Thoracic aorta (tissue), 2 donors: ENCODE measurements at regions not wholly inside any gene's neighbourhood (a gene's known extent, or its start where the extent isn't known, plus 50 kb on each side); places are given as distances from the start of the nearest gene placed in this dataset.

Source experiments
- ATAC-seq: fragments of 150-250 bp; one replicate; pipeline ENCODE4 v1.8.0; 2017; ENCODE audit warnings: low read depth; ENCODE audit not compliant: insufficient number of reproducible peaks, low FRiP score
- DNase-seq: peaks from one replicate; pipeline ENCODE4 v3.0.0-alpha.2; 2020; ENCODE audit warnings: low spot score
- H3K27ac ChIP-seq, 2 donors: fragments of 200-600 bp; sonication (generic); 1 replicate in 1 of 2; 2 replicates in 1 of 2; pipeline ENCODE4 v1.5.1; 2016; ENCODE audit warnings: mild to moderate bottlenecking in 2 of 2, moderate library complexity in 2 of 2
- H3K27me3 ChIP-seq: fragments of 200-600 bp; sonication (generic); replicated peaks from 2 replicates; pipeline ENCODE4 v1.6.0; 2016; ENCODE audit warnings: mild to moderate bottlenecking; ENCODE audit not compliant: insufficient read depth
- H3K36me3 ChIP-seq: fragments of 200-600 bp; sonication (generic); one replicate; pipeline ENCODE4 v1.5.1; 2016
- H3K4me1 ChIP-seq, 2 donors: fragments of 200-600 bp; sonication (generic); 1 replicate in 1 of 2; 2 replicates in 1 of 2; pipeline versions ENCODE4 v1.5.1 to v1.6.0; 2016; ENCODE audit warnings: low read depth in 2 of 2, mild to moderate bottlenecking in 1 of 2; ENCODE audit not compliant: control insufficient read depth in 1 of 2
- H3K4me3 ChIP-seq: fragments of 200-600 bp; sonication (generic); 2 replicates; pipeline ENCODE4 v1.5.1; 2016; ENCODE audit warnings: mild to moderate bottlenecking
- H3K9me3 ChIP-seq: fragments of 200-600 bp; sonication (generic); 2 replicates; pipeline ENCODE4 v1.5.1; 2016
- TF ChIP-seq, protein P1 (sequence below): fragments of 200-600 bp; sonication (generic); IDR thresholded peaks from one replicate; pipeline ENCODE4 v1.5.1; 2019; ENCODE audit warnings: antibody characterized with exemption

GRCh38 chr2:120973196-120973595, 237.5 kb downstream of the GLI2 start:
- TF ChIP-seq, protein P1, sequence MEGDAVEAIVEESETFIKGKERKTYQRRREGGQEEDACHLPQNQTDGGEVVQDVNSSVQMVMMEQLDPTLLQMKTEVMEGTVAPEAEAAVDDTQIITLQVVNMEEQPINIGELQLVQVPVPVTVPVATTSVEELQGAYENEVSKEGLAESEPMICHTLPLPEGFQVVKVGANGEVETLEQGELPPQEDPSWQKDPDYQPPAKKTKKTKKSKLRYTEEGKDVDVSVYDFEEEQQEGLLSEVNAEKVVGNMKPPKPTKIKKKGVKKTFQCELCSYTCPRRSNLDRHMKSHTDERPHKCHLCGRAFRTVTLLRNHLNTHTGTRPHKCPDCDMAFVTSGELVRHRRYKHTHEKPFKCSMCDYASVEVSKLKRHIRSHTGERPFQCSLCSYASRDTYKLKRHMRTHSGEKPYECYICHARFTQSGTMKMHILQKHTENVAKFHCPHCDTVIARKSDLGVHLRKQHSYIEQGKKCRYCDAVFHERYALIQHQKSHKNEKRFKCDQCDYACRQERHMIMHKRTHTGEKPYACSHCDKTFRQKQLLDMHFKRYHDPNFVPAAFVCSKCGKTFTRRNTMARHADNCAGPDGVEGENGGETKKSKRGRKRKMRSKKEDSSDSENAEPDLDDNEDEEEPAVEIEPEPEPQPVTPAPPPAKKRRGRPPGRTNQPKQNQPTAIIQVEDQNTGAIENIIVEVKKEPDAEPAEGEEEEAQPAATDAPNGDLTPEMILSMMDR, result no peak
- no peak for DNase-seq
- no peaks in the 10 kb centered on the region for H3K27me3 ChIP-seq
- no peak for ATAC-seq
- no peaks in the 10 kb centered on the region for H3K9me3 ChIP-seq
- H3K27ac ChIP-seq, result no peak overlapping the region
- peaks cover 20% of the 10 kb centered on the region for H3K36me3 ChIP-seq
- no peak overlapping the region for H3K4me3 ChIP-seq
- no peaks in the 10 kb centered on the region for H3K4me1 ChIP-seq

DNA sequence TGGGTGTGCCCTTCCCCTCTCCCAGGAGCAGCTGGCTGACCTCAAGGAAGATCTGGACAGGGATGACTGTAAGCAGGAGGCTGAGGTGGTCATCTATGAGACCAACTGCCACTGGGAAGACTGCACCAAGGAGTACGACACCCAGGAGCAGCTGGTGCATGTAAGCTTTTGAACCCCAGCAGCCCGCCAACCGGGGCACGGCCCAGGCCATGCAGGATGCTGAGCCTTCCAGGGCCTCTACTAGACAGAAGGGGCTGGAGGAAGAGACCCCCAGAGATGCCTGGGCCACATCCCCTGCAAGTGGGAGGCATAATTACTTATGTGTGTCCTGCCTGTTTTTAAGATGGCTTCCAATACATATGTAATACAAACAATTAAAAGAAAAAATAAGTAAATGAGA, 239.3 kb downstream of the GLI2 start:
- ATAC-seq, result no peak
- no peak overlapping the region for H3K27ac ChIP-seq
- no peaks in the 10 kb centered on the region for H3K27me3 ChIP-seq
- TF ChIP-seq, protein P1, result no peak
- H3K4me3 ChIP-seq, result no peak overlapping the region
- DNase-seq, result no peak
- no peaks in the 10 kb centered on the region for H3K4me1 ChIP-seq
- H3K9me3 ChIP-seq, result no peaks in the 10 kb centered on the region
- H3K36me3 ChIP-seq, result peaks cover 20% of the 10 kb centered on the region

DNA sequence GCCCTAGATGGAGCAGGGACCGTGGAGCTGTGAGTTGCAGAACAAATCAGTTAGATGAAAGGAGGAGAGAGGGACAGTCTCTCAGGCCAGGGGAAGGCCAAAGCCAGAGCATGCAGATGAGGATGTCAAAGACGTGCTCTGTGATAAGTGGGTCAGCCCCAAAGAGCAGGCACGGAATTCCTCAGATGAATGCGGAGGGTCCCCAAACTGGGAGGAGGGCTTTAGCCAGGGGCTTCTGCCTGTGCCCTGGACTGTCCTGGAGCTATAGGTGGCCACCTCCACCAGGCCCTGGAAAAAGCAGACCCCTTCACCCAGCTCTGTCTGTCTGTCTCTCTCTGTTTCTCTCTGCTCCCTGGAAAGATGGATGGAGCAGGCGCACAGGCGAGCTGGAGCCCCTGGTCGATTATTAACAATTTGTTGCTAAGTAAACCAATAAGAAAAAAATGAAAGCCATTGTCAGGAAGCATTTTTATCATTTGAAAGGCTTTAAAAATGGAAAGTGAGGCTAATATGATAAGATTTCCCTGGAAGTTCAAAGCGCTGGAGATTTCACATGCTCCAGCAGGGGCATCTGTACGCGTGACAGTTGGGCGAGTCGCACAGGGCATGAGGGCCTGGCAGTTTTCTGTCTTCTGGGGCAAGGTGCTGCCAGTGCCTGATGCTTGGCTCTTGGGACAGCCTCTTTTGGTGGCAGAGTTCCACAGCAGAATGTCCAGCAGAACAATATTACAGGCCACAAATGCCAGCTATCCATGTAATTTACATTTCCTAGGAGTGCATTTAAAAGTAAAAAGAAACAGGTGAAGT, 241.0 kb downstream of the GLI2 start:
- H3K4me3 ChIP-seq, result no peak overlapping the region
- DNase-seq (no peak), ATAC-seq (no peak)
- H3K27me3 ChIP-seq, result no peaks in the 10 kb centered on the region
- TF ChIP-seq, protein P1, result no peak
- H3K4me1 ChIP-seq, result no peaks in the 10 kb centered on the region
- H3K27ac ChIP-seq, result no peak overlapping the region
- H3K36me3 ChIP-seq, result peaks cover 13% of the 10 kb centered on the region
- H3K9me3 ChIP-seq, result no peaks in the 10 kb centered on the region

DNA sequence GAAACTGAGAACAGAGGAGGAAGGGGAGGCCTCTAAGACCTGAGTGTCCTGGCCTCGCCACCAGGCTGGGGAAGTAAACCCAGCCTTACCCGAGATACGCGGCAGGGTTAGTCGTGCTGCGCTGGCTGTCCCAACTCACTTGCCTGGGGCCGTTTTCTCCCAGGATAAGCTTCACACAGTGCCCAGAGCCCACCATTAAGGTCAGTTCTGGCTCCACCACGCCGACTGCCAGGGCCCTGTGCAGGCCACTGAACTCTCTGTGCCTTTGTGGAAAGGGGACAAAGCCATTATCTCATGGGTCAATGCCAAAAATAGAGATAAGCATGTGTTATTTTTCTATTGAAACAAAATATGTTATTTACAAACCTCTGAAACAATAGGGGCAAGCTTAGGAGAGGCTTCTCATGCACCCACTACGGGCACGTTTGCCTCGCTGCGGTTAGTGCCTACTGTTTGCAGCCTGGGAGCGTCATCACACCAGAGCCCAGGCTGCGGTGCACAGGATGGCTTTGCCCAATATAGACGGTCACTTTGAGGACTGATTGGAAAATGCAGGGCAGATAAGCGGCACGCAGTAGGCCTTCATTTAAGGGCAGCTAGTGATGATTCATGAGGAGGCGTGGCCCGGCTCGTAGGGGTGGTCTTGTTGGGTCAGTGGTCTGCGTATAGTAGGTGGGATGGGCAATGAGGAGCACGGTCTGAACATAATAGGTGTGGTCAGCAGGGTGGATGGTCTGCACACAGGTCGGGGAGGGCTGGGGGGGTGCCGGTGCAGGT, 242.1 kb downstream of the GLI2 start:
- ATAC-seq, result no peak
- H3K36me3 ChIP-seq, result peaks cover 11% of the 10 kb centered on the region

More for the DNA sequence above, 242.1 kb downstream of the GLI2 start:
- no peak for DNase-seq
- Histone ChIP-seq H3K27ac (no peak overlapping the region), H3K4me3 (no peak overlapping the region), H3K4me1 (no peaks in the 10 kb centered on the region), H3K9me3 (no peaks in the 10 kb centered on the region), H3K27me3 (no peaks in the 10 kb centered on the region)
- TF ChIP-seq, protein P1, result no peak
